NCI-H2029 (cell line): ENCODE measurements at regions not wholly inside any gene's neighbourhood (a gene's known extent, or its start where the extent isn't known, plus 50 kb on each side); places are given as distances from the start of the nearest gene placed in this dataset.
"Not testable (repeated sequence)": the region's sequence is repeated elsewhere in the genome, so short reads cannot be mapped to it uniquely, and the experiment has no call there.

Source experiments
- DNase-seq: peaks from one replicate; lab custom pipeline; 2025; lab: John Stamatoyannopoulos, UW

GRCh38 chr4:11130195-11130970 lies 298.3 kb downstream of the HS3ST1 start:
- no peak for DNase-seq

- DNase-seq = no peak
Observed at GRCh38 chr4:11120435-11120834, 308.3 kb downstream of the HS3ST1 start.

GRCh38 chr4:11119474-11119873 lies 309.2 kb downstream of the HS3ST1 start:
- no peak for DNase-seq

- no peak for DNase-seq
Observed at GRCh38 chr4:11118513-11118912, 310.2 kb downstream of the HS3ST1 start.

- DNase-seq = no peak
Observed at GRCh38 chr4:11116940-11117339, 311.8 kb downstream of the HS3ST1 start.

GRCh38 chr4:11111876-11112275 lies 316.8 kb downstream of the HS3ST1 start:
- DNase-seq = no peak

GRCh38 chr4:11111370-11111769 lies 317.3 kb downstream of the HS3ST1 start:
- no peak for DNase-seq

GRCh38 chr4:11106759-11107158 lies 321.9 kb downstream of the HS3ST1 start:
- no peak for DNase-seq

GRCh38 chr4:11106190-11106589 lies 322.5 kb downstream of the HS3ST1 start:
- no peak for DNase-seq

GRCh38 chr4:11105715-11106114 lies 323.0 kb downstream of the HS3ST1 start:
- no peak for DNase-seq

- no peak for DNase-seq
Observed at GRCh38 chr4:11098461-11098860, 330.2 kb downstream of the HS3ST1 start.

GRCh38 chr4:11097725-11098124 lies 331.0 kb downstream of the HS3ST1 start:
- DNase-seq = no peak

- DNase-seq = peak; percentile 53
Observed at GRCh38 chr4:11081006-11081405, 347.7 kb downstream of the HS3ST1 start.

GRCh38 chr4:11079171-11079570 lies 349.5 kb downstream of the HS3ST1 start:
- no peak for DNase-seq

- no peak for DNase-seq
Observed at GRCh38 chr4:11074581-11075241, 354.0 kb downstream of the HS3ST1 start.

- DNase-seq = no peak
Observed at GRCh38 chr4:11073621-11074051, 355.1 kb downstream of the HS3ST1 start.

GRCh38 chr4:11072999-11073398 lies 355.7 kb downstream of the HS3ST1 start:
- DNase-seq = no peak

GRCh38 chr4:11072463-11072862 lies 356.2 kb downstream of the HS3ST1 start:
- DNase-seq = no peak

GRCh38 chr4:11070813-11071212 lies 357.9 kb downstream of the HS3ST1 start:
- no peak for DNase-seq

- DNase-seq = no peak
Observed at GRCh38 chr4:11069581-11070211, 359.0 kb downstream of the HS3ST1 start.

GRCh38 chr4:11069083-11069482 lies 359.6 kb downstream of the HS3ST1 start:
- DNase-seq = no peak

GRCh38 chr4:11066584-11066983 lies 362.1 kb downstream of the HS3ST1 start:
- DNase-seq = not testable (repeated sequence)

GRCh38 chr4:11060637-11061036 lies 368.1 kb downstream of the HS3ST1 start:
- not testable (repeated sequence) for DNase-seq
